Suppressor macrophage (primary cell): ENCODE measurements at regions not wholly inside any gene's neighbourhood (a gene's known extent, or its start where the extent isn't known, plus 50 kb on each side); places are given as distances from the start of the nearest gene placed in this dataset.

Source experiments
- DNase-seq, 4 experiments: peaks; one replicate each; pipeline ENCODE4 v3.0.0-alpha.2; 2020 to 2022

- DNase-seq, result no peak
Observed at GRCh38 chr9:119033596-119033995, 335.6 kb downstream of the BRINP1 start.

DNA sequence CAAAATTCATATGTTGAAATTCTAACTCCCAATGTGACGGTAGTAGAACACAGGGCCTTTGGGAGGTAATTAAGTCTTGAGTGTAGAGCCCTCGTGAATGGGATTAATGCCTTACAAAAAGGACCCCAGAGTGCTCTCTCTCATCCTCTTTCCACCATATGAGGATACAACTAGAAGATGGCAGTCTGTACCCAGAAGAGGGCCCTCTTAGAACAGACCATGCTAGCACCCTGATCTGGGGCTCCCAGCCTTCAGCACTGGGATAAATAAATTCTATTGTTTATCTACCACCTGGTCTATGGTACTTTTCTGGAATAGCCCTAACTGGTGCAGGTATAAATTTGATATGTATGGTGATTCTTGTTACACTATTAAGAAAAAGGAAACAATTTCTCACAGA is 332.3 kb downstream of the BRINP1 start:
- DNase-seq, result no peak

DNA sequence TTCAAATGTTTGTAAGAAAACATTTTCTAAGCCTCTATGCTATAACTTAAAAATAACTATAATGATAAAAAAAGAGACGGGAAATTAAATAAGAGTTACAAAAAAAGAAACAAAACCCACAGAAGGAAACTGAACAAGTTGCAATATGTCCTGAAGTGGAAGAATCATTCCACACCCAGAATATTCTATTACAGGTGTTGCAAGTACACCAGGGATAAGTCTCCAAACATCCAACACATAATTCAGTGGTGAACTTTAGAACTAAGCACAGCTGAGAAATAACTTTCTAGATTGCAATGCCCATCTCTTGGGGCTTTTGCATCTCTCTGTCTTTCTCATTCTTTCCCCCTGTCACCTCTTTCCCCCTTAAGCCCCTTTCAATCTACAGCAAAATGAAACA is 325.2 kb downstream of the BRINP1 start:
- DNase-seq, result no peak

GRCh38 chr9:119044806-119045205 is 324.4 kb downstream of the BRINP1 start:
- no peak for DNase-seq

DNA sequence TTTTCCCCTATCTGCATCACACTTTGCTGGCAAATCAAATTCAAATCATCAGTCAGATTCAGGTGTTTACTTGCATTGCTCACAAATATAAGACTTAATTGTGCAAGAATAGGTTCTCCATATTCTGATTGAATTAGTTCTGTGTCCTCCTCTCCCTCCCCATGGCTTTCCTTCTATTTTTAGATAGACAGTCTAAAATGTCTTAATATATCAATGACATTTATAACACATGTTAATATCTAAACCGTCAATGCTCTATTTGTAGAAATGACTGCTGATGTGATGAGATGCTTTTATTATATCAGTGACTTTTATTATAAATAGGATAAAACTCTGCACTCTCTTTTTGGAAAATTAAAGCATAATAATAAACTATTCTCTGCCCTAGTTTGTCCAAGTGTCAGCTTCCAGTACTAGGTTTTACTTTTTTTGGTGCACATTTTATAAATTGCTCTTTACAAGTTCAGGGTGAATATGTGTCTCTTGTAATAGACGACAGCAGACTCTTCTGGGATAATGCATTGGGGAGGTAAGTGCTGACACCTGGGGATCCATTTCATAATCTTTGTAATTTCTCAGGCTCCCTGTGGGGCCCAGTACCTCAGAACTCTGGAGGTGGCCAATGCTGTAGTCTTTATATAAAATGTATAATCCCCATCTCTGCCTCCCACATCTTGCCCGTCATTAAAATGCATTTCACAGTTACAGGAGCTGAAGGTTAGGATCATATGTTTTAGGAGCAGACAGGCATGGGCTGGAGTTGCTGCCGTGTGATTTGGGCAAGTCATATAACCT is 321.5 kb downstream of the BRINP1 start:
- DNase-seq, result no peak

- DNase-seq, result no peak
Observed at GRCh38 chr9:119050281-119050680, 319.0 kb downstream of the BRINP1 start.

- DNase-seq, result no peak
Observed at GRCh38 chr9:119052339-119053030, 316.8 kb downstream of the BRINP1 start.

- no peak for DNase-seq
Observed at GRCh38 chr9:119053070-119053469, 316.2 kb downstream of the BRINP1 start.

DNA sequence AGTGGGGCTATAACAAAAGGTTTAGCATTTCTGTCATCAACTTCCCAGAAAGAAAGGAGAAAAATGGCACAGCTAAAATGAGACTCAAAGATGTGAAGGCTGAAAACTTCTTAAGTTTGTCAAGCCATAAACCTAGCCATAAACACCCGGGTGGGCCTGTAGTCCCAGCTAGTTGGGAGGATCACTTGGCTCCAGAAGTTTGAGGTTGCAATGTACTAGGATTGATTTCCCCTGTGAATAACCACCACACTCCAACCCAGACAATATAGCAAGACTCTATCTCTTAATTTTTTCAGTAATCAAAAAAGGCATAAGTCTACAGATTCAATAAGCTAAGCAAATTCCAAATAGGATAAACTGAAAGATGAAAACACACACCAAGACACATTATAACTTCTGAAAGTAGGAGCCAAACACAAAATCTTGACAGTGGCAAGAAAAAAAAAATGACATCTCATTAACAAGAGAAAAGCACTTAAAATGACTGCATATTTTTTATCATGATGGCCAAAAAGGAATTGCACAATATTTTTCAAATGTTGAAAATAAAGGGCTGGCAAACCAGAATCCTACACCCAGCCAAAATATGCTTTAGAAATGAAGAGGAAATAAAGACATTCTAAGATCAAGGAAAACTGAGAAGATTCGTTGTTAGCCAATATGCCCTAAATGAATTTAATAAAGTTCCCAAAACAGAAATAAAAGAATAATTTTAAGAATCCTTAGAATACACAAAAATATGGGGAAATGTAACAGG is 308.4 kb downstream of the BRINP1 start:
- DNase-seq, result no peak

- no peak for DNase-seq
Observed at GRCh38 chr9:119071636-119072035, 297.6 kb downstream of the BRINP1 start.

DNA sequence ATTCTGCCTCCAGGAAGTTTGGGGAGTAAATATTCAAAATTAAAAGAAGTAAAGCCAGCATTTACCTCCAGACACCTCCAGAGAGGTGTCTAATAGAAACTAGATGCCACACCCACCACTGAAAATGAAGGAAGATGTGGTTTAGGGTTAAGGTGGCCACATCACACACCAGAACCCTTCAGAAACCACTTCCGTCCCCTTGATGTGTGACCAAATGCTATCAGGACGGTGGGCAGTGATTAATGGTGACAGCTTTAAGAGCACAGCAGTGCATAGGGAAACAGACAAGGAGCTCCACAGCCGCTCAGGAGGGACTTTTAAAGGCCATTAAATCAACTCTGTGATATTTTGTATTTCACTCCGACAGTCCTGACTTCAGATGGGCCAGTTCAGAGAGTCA is 295.2 kb downstream of the BRINP1 start:
- DNase-seq, result no peak

DNA sequence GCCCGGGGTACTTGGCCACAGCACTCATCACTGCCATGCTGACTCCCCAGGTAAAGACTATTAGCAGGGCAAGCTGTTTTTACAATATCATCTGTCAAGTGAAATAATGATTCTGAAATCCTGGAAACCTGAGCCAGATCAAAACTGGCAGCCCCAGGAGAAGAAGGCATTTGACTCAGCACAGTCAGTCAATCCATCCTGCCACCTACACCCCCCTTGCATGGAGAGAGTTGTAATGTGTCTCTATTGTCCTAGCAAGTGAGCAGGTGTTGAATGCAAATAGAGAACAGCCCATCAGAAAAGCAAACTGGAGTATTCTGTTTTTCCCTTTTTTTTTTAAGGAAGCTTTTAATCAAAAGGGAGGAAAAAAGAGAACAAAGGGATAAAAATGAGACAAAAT is 291.2 kb downstream of the BRINP1 start:
- no peak for DNase-seq

DNA sequence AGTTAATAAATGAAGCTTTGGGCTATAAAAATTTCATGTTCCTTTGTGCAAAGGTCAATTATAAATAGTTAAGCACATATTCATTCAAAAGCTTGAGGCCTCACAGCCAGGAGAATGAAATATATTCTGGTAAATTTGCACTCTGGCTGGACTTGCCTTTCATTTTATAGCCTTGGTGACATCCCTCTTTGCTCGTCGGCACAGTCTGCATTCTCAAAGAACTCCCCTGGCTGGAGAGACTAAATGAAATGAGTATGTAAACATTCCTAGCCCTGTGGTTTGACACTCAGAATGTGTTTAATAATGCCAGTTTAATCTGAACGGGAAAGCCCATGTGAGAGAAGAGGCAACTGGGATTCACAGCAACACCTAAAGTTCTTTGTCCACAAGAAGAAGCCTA is 285.6 kb downstream of the BRINP1 start:
- DNase-seq, result no peak

DNA sequence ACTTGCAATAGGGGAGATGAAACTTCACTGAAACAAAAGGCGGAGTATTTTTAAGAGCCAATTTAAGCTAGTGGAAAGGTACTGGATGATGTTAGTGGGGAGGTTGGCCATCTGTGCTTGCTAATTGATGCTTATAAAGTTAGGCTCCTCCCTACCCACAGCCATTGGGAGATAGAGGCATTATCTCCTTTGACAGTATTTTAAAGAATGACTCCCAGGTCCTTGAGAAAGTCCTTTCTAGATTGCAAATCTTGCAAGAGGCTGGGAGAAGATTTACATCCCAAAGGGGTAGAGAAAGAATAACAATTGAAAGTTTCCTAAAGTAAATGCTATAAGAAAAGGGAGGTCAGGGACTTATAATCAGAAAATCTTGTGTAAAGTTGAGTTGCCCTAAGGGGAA is 282.6 kb downstream of the BRINP1 start:
- no peak for DNase-seq

GRCh38 chr9:119088002-119088547 is 281.2 kb downstream of the BRINP1 start:
- no peak for DNase-seq

DNA sequence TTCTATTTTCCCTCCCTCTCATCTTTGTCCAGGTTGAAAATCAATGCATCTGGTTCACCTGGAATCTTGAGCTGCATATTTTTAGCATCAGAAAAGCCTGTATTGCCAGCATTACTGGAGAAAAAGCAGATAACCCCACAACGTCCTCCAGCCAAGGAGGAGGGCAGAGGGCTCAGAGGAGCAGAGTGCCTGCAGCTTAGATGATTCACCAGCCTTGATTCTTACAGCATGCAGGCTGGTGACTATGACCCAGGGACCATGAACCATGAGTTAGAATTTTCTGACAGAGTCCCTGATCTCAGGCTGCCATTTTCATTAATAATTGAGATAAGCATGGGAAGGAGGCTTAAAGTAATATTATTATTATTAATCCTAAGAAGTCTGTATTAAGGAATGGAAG is 278.2 kb downstream of the BRINP1 start:
- DNase-seq, result no peak

DNA sequence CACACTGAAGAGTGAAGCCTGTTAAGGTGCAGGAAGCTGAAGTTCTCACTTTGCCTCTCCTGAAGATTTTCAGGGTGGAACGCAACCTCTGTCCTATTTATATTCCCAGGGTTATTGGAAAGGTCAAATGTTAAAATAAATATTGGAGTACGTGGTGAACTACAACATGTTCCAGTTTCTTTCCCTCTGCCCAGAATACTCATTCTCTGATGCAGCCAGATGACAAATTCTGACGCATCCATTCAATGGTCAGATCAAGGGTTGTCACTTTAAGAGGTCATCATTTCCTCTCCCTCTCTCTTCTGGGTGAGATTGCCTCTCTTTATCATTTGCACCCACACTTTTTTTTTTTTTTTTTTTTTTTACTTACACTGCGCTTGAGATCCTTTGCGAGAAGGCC is 277.1 kb downstream of the BRINP1 start:
- DNase-seq, result no peak

- DNase-seq, result no peak
Observed at GRCh38 chr9:119094086-119094485, 275.1 kb downstream of the BRINP1 start.

- DNase-seq, result no peak
Observed at GRCh38 chr9:119095072-119095471, 274.2 kb downstream of the BRINP1 start.

DNA sequence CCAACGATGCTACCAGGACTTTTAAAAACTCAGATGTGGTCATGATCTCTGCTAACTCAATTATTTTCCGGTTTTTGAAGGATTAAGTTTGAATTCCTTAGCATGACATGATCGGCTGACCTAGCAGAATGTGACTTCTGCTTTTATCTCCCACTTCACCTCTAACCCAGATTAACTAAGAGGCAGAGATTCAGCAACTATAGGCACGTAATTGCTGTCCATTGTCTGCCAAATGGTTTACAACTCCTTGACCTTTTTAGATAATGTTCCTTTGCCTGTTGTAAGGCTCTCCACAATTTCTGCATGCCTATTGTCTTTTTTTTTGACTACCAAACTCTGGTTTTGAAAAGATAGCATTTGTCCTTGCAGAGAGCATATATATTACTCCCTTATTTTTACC is 268.2 kb downstream of the BRINP1 start:
- DNase-seq, result peak in 1 of 4 experiments; percentile 0

DNA sequence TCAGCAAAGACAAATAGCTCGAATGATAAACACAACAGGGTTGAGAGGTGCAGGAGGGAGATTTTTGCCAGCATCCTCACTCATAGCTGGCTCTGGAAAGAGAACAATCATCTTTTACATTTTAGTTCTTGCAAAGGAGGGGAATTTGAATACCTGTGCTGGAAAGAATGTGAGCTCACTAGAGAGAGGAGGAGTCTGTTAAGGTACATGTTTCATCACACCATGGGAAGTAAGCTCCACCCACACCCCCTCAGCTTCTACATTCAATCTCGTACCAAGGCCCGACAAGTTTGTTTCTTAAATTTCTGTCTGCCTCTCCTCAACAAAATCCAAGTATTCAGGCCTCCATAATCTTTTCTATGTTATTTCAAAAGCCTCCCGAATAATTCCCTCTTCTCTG is 254.6 kb downstream of the BRINP1 start:
- DNase-seq, result no peak
